ENCODE measurements at regions not wholly inside any gene's neighbourhood (a gene's known extent, or its start where the extent isn't known, plus 50 kb on each side); places are given as distances from the start of the nearest gene placed in this dataset.
"Not testable (repeated sequence)": the region's sequence is repeated elsewhere in the genome, so short reads cannot be mapped to it uniquely, and the experiment has no call there.

DNA sequence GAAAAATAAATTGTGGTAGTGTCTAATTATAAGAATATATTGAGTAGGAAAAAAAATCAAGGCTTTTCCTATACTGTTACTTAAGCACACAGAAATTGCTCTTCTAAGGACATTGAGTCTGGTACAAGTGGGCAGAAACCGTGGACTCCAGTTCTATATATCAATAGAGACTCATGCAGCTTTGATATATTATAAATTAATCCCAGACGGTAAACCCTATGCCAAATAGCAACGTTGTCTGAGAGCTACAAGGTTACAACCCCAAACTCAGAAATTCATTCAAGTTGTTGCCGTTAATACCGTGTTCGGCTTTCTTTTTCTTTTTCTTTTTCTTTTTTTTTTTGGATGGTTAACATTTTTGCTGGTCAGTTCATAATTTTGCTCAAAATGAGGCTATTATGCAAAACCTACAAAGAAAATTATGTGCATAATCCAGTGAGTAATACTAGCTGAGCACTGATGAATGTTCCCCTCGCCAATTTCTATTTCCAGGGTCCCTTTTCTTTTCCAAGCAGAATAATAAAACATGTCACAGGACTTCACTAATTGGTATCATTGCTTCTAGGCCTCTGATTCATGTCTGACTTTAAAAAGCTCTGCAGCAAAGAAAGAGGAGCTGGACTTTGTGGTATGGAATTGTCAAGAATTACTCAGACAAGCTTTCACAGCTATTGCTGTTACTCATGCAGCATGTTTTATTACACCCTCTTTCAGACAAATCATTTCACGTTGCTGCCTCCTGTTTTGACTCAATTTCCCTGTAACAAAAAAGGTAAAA lies 737.7 kb downstream of the NLGN4X start:
- no peak for DNase-seq

DNA sequence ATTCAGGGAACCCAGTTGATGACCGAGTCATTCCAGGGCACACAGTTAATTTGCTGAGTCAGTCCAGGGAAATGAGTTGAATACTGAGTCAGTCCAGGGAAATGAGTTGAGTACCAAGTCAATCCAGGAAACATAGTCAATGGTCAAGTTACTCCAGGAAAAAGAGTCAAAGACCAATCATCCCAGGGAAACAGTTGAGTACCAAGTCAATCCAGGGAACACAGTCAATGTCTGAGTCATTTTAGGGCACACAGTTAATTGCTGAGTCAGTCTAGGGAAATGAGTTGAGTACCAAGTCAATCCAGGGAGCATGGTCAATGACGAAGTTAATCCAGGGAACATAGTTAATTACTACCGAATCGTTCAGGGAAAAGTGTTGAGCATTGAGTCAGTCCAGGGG lies 754.4 kb downstream of the NLGN4X start:
- DNase-seq: no peak

DNA sequence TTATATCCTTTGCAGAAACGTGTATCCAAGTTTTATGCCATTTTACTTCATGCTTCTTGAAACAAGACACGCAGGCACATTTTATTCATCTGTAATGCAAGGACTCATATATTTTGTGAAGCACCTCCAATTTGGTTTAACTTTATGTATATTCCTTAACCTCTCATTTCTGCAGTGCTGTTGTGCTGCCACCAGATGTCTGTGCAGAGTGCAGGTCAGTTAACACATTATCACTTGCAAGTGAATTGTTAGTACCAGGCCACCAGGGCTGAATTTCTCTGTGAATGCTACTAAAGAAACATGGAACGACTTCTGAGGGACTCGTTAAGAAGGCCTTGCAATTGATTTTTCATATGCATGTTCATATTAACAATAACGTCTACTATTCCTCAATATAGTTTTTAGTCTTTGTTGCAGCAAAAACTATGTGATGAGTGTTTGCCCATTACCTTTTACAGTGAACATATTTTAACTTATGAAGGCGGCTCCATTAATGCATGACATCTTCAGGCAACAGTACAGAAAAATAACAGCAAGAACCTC lies 770.3 kb downstream of the NLGN4X start:
- DNase-seq: no peak

DNA sequence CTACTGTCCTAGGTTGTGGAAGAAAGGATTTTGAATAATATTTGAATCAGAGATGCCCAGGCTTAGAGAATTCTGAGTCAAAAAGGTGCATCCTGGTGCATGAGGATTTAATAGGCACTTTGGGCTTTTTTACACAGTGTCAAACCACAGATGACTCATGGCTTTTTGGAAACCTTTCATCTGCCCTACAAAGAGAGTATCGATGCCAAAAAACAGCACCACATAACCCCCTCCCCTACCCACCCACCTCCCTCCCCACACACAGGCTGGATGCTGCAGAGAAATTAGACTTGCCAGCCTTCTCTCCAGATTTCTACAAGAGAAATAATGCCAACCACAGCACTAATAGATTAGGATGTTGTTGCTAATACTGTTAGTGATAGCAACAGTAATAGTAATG lies 779.3 kb downstream of the NLGN4X start:
- DNase-seq: no peak

DNA sequence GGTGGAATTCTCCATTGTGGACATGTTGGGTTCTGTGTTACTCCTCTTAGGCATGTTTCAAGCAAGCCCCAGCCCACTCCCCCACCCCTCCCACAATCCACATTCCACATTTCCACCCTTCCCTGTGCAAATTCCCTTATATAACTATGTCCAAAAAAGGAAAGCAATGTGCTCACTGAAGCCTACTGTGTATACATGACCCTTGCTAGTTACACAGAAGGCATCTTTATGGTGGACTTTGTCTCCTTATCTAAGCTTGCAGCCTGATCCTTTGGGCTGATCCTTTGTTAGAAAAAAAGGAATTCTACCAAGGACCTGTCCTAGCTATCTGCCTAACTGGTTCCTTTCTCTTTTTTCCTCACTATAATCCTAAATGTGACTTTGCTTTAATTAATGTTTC lies 796.8 kb downstream of the NLGN4X start:
- no peak for DNase-seq

DNA sequence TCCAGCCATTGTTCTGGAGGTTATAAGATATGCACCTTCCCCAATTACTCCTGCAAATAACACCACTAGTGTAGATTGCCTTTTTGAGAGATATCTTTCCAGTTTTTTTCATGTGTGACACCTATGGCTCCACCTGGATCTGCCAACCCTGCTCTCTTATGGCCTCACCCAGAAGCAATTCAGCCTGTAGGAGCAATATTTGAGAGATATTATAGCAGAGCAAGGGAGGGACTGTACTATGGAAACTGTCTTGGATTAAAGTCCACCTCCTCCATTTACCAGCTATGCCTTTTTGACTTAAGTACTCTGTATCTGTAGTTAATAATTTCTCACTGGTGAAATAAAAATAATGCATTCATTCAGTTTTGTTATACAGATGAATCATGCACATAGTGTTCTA lies 803.5 kb downstream of the NLGN4X start:
- no peak for DNase-seq

DNA sequence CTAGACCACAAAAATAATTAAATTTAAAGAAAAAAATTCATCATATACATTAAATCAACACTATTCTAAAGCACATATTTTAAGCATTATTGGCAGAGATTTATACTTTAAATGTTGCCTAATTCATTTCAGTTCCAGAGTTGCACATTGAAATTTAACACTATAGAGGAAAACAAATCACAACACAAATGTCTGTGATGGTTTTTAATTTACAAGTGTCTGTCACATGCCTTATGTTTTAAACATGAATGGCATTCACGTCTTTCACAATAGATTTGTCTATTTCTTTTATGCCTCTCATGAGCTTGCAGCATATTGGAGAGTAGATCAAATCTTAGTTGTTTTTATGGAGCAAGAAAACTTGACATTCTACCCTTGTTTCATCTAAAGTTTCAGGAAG lies 811.3 kb downstream of the NLGN4X start:
- no peak for DNase-seq

DNA sequence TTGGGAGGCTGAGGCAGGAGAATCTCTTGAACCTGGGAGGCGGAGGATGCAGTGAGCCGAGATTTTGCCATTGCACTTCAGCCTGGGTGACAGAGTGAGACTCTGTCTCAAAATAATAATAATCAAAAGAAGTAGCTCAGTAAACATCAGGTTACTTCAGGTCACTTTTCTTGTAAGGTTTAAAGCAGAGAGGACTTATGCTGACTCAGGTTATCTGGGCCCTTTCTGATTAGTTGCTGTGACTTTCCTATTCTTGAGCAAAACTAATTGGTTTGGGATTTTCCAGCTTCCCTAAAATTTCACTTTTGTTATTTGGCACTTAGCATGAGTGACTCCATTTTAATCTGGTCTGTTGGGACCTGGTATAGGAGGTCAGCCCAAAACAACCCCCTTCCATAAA lies 812.9 kb downstream of the NLGN4X start:
- DNase-seq: no peak

DNA sequence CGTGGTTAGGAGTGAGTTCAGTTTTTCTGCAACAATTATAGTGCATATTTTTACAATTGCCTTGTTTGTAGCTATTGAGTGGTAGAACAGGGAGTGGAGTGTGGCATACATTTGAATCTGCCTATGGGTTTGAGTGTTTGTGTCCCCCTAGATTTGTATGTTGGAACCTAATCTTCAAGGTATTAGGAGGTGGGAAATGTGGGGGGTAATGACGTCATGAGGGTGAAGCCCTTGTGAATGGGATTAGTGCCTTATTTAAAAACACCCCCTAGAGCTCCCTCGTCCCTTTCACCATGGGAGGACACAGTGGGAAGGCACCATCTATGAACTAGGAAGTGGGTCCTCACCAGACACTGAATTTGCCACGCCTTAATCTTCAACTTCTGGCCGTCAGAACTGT lies 819.6 kb downstream of the NLGN4X start:
- no peak for DNase-seq

DNA sequence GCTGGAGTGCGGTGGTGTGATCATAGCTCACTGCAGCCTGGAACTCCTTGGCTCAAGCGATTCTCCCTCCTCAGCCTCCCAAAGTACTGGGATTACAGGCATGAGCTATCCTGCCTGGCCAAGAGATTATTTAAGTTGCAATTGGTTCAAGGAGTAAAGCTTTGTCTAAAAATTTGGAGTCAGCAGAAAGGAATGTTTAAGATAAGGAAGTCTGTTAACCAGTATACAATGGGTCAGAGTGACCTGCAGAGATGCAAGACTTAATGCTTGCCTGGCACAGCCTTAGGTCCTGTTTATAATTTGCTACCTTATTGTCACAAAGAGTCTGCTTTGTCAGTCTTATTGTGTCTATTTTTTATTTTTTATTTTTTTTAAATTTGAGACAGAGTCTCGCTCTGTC lies 826.2 kb downstream of the NLGN4X start:
- DNase-seq: no peak

DNA sequence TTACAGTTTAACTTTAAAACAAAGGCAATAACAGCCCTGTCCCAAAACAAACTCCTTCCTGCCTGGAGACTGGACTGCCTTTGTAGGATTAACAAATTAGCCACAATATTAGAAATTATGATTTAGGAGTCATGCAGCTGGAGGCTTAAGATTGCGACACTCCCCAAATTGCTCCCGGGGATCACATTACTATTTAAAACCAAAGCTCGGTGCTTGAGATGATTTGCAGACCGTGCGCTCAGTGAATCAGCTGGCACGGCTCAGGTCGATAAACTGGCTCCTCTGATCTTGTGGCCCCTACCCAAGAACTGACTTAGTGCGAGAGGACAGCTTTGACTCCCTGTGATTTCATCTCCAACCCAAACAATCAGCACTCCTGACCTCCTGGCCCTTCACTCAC lies 829.3 kb downstream of the NLGN4X start:
- no peak for DNase-seq

DNA sequence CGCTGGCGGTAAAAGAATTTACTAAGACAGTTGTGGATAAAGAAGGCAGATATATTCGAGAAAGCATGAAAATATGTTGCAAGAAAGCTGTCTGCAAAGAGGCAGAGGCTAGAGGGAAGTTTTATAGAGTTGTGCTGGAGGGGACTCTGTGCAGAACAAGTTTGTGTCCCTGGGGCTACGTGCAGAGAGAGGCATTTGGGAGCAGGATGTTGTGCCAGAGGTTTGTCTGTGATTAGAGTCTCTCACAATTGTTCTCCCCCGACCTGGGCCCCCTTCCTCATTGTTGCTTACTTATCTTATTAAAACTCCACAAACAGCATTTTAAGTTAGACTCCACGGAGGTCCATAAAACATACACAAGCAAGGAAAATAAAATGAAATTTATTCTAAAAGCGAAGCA lies 831.3 kb downstream of the NLGN4X start:
- no peak for DNase-seq

DNA sequence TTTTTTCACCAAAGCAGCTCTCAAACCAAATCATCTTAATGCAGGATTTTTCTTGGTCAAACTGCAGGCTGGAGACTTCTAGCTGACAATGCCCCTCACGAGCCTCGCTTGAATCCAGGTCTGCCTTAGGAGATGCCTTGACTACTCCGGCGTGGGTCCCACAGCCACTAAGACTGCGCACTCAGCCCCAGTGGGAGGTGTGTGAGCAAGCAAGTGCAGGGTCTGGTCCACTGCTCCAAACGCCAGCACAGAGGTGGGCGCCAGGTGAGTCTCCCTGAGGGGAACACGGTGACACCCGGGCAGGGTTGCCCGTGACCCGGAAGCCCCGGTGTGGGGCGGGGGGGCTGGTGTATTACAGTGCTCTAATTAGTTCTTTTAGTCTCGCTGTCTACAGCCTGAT lies 838.3 kb downstream of the NLGN4X start:
- DNase-seq: no peak

DNA sequence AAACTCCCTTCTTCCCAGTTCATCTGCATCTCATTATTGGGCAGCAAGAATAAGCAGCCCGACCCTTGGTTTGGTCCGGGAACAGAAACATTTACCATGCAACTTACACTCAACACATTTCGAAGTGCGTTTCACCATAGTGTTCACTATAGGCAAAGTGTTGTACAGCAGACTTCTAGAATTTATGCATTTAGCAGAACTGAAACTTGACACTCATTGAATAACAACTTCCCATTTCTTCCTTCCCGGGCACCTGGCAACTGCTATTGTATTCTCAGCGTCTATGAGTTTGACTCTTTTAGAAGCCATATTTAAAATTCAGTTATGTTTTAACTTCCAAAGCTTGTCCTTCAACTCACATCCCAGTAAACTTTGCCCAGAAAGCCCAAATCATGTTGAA lies 840.6 kb downstream of the NLGN4X start:
- DNase-seq: no peak

DNA sequence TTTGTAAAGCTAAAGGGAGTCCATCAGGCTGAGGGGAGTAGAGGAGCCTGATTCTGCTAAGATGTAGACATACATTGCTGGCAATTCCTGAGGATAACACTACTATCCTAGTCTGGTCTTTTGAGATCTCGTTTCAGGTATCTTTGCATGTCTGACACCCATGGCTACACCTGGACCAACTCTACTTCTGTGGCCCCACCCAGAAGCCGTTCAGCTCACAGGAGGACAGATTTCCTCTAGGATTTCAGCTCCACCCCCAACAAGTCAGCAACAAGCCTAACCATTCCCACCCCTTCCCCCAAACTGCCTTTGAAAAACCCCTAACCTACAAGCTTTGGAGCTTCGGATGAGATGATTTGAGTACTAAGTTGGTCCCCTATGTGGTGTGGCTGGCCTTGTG lies 848.2 kb downstream of the NLGN4X start:
- DNase-seq: no peak

DNA sequence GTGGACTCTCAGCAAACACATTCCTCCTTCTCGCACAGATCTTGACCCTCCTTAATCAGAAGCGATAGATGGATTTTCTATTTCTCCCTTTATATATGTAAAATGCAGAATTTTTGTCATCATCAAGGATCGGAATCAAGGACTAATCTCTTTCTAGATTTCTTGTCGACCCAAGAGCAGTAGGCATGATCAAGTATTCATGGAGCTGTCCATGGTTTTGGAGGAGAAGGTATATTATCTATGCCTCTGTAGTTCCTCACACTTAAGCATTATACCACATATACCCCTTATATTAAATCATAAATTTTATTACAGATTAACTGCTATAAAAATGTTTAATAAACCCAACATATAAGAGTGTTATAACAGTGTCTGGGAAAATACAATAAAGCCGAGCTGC lies 886.8 kb downstream of the NLGN4X start:
- no peak for DNase-seq

DNA sequence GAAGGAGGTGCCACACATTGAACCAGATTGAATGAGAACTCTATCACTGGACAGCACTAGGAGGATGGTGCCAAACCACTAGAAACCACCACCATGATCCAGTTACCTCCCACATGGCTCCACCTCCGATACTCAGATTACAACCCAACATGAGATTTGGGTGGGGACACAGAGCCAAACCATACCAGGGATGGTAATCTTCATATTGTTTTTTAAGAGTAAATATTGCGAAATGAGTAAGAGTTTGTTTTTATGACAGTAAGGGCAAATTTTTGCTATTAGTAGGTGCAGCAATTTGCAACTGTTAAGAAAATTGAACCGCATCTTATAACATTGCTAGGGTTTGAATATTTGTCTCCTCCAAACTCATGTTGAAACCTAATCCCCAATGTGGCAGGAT lies 891.5 kb downstream of the NLGN4X start:
- no peak for DNase-seq

DNA sequence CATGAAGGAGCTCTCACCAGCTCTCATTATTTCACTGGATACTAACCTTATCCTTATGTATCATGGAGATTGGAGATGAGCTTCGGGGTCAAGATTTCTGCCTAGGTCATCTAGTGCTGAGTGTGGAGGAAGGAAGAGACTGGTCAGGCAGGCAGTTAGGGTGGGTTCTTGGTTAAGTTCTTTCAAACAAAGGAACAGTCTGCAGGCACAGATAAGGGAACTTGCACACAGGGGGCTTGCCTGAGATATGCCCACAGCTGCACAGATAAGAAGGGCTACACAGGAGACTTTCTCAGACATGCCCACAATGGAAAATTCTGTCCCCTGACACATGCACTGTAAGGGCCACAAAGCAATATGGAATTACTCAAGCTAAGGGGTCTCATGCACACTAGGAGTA lies 904.1 kb downstream of the NLGN4X start:
- no peak for DNase-seq

DNA sequence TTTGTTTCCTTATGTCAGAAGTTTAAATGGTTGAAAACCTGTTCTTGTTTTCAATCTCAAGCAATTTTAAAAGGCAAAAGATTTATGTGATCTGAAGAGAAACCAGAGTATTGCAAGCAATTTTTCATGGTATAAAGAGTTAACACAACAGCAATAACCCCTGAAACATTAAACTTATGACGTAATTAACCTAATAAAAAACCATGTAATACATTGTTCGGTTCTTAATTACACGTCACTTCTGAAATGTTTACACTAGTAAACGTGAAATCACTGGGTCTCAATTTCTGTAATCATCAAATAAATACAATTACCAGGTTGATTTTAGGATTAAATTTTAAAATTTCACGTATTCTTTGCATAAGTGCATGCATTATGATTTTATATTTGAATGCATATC lies 914.5 kb downstream of the NLGN4X start:
- no peak for DNase-seq

DNA sequence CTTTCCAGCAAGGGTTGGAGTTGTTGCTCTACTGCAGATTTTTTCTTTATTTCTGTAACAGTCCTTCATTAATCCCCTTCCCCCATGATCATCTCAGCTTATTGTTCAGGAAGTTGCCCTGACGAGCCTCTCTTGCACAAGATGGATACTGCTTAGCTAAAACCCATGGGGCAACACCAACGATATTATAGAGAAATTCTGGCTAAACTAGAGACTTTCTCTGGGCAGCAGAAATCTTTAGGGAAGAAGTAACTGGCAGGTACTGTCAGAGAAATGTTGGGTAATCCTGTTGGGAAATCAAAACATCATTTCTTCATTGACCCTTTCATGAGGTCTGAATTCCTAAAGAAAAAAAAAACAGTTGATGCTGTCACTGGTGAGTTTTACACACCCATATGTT lies 921.3 kb downstream of the NLGN4X start:
- no peak for DNase-seq

DNA sequence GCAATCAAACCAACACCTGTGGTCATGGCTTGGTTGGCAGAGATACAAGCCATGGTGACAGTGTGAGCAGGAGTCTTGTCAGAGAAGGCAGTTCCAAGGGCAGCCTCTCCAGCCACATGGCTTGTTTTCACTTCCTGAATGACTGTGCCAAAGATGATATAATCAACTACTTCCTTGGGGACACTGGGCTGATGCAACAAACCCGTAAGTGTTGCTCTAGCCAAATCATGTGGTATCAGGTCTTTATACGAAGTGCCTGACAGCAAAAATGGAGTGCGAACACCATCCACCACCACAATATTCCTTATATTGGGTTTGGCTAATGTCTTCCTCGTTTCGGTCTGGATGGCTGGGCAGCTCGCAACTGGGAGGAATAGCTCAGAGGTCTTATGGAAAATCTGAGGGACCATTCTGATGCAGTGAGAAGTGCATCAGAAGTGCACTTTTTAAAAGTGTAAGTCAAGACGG lies 922.0 kb downstream of the NLGN4X start:
- DNase-seq: no peak

DNA sequence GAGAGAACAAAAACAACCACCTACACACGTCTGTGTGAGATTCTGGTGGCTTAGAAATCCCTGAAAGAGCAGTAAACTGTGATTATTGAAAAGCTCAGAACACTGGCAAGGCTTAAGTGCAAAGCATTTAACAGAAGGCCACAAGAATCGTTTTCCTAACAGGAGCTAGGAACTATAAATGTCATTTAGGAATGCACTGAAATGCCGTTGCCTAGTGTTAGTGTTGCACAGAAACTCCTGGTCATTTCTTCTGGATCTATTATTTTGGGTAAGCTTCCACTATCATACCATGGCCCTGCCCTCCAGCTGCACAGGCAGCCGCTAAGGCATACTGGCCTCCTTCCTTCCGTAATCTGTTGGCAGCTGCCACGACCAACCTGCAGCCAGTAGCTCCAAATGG lies 923.2 kb downstream of the NLGN4X start:
- no peak for DNase-seq

DNA sequence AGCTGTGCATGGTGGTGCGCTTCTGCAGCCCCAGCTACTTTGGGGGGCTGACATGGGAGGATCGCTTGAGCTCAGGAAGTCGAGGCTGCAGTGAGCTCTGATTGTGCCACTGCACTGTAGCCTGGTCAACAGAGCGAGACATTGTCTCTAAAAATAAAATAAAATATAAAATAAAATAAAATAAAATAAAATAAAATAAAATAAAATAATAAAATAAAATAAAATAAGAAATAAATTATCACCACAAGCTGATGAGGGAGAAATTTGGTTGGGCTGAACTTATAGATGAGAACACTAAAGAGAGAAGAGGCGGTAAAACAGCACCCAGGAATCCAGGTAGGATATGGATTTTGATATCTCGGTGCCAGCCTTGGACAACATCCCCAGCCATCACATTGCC lies 933.7 kb downstream of the NLGN4X start:
- DNase-seq: no peak

DNA sequence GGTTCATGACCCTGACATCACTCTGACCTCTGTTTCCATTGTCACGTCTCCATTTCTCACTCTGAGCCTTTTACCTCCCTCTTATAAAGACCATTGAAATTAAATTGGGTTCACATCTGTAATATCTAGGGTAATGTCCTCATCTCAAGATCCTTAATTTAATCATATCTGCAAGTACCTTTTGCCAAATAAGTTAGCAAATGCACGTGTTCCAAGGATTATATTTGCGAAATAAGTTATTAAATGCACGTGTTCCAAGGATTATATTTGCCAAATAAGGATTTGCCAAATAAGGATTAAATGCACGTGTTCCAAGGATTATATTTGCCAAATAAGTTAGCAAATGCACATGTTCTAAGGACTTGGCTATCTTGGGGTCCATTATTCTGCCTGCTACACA lies 938.0 kb downstream of the NLGN4X start:
- DNase-seq: no peak

DNA sequence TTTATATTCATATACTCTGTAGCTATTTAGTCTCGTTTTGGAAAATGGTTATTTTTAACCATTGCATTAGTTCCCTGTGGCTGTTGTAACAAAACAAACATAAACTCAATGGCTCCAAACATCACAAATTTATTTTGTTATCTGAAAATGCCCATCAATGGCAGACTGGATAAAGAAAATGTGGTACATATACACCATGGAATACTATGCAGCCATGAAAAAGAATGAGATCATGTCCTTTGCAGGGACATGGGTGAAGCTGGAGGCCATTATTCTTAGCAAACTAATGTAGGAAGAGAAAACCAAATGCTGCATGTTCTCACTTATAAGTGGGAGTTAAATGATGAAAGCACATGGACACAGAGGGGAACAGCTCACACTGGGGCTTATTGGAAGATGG lies 938.7 kb downstream of the NLGN4X start:
- not testable (repeated sequence) for DNase-seq
